ACC112 (cell line): ENCODE measurements at regions not wholly inside any gene's neighbourhood (a gene's known extent, or its start where the extent isn't known, plus 50 kb on each side); places are given as distances from the start of the nearest gene placed in this dataset.
"Not testable (repeated sequence)": the region's sequence is repeated elsewhere in the genome, so short reads cannot be mapped to it uniquely, and the experiment has no call there.

ENCODE experiments used
- H2AFZ ChIP-seq: fragments of 200-600 bp; sonication (generic); one replicate; pipeline ENCODE4 v1.6.0; 2017; ENCODE audit warnings: antibody characterized with exemption, low read length; ENCODE audit not compliant: unreplicated experiment
- H3K27ac ChIP-seq: fragments of 200-600 bp; sonication (generic); 2 replicates; pipeline ENCODE4 v1.5.1; 2014; ENCODE audit warnings: low read depth, mild to moderate bottlenecking, antibody characterized with exemption, low read length, moderate library complexity
- H3K27me3 ChIP-seq: fragments of 200-600 bp; sonication (generic); 2 replicates; pipeline ENCODE4 v1.6.1; 2014; ENCODE audit warnings: mild to moderate bottlenecking, antibody characterized with exemption, low read length, moderate library complexity, mixed read lengths; ENCODE audit not compliant: insufficient read depth
- H3K36me3 ChIP-seq: fragments of 200-600 bp; sonication (generic); 2 replicates; pipeline ENCODE4 v1.6.1; 2016; ENCODE audit warnings: mild to moderate bottlenecking, antibody characterized with exemption, low read length, moderate library complexity, mixed read lengths; ENCODE audit not compliant: insufficient read depth
- H3K4me1 ChIP-seq: fragments of 200-600 bp; sonication (generic); one replicate; pipeline ENCODE4 v1.6.1; 2016; ENCODE audit warnings: low read length, mixed read lengths; ENCODE audit not compliant: insufficient read depth, unreplicated experiment, control insufficient read depth
- H3K4me3 ChIP-seq: fragments of 200-600 bp; sonication (generic); 2 replicates; pipeline ENCODE4 v1.5.1; 2014; ENCODE audit warnings: mild to moderate bottlenecking, low read depth, low read length
- H3K79me2 ChIP-seq: fragments of 200-600 bp; sonication (generic); one replicate; pipeline ENCODE4 v1.6.0; 2016; ENCODE audit warnings: low read length; ENCODE audit not compliant: control insufficient read depth, unreplicated experiment, insufficient read depth

DNA sequence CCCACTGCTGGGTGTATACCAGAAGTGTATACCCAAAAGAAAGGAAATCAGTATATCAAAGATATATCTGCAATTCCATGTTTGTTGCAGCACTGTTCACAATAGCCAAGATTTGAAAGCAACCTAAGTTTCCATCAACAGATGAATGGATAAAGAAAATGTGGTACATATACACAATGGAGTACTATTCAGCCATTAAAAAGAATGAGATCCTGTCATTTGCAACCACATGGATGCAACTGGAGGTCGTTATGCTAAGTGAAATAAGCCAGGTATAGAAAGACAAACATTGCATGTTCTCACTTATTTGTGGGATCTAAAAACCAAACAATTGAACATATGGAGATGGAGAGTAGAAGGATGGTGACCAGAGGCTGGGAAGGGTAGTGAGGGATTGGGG, 97.2 kb downstream of the RMI1 start:
- H3K4me3 ChIP-seq, H3K27ac ChIP-seq, H3K4me1 ChIP-seq, H3K79me2 ChIP-seq, H3K36me3 ChIP-seq, H3K27me3 ChIP-seq, H2AFZ ChIP-seq: not testable (repeated sequence)

DNA sequence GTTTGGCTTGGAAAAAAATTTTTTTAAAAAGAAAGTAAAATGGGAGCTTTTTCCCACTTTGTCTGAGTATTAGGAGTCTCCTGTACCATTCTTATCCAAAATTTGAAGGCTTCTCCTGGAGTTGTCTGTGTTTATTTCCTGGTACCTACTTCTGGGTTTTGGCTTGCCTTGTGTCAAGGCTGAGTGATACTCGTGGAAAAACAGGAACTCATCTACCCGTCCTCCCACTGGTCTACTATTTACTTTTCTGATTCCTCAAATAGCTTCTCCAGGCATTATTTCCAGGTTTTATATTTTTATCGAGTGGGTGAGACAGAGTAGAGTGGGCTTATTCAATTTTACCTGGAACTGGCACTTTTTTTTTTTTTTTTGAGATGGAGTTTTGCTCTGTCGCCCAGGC, 99.4 kb downstream of the RMI1 start:
- Histone ChIP-seq H2AFZ (no peak overlapping the region), H3K27ac (no peak overlapping the region), H3K27me3 (no peaks in the 10 kb centered on the region), H3K4me3 (no peak overlapping the region), H3K4me1 (no peaks in the 10 kb centered on the region), H3K79me2 (no peaks in the 10 kb centered on the region), H3K36me3 (no peaks in the 10 kb centered on the region)

DNA sequence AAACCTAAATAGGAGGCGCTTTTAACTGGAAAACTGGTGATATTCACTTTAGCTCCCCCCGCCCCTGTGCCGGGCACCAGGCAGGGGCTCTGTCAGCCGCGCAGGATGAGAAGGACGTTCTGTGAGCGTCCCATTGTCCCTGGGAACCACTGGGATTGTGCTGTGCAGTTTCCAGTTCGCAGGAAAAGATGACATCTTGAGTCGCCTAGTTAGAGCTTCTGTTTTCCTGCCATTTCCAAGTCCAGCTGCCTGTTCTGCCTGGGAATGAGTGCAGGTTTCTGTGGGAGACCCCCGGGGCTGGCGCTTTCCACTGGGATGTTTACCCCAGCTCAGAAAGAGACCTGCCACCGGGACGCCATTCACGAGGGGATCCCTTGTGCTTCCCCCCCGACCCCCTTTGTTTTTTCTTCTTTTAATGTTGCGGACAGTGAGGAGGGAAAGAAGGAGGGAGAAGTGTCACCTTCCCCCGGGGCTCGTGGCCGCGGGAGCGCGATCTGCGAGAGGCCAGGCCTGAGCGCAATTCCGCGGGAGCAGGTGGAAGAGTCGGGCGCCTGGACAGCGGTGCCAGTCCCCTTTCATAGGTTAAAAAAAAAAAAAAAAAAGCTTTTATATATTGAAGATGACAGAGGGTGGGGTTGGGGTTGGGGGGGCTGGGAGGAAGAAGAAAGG, 121.5 kb downstream of the RMI1 start:
- no peaks in the 10 kb centered on the region for H3K4me1 ChIP-seq
- no peaks in the 10 kb centered on the region for H3K79me2 ChIP-seq
- no peaks in the 10 kb centered on the region for H3K36me3 ChIP-seq
- no peak overlapping the region for H2AFZ ChIP-seq
- H3K4me3 ChIP-seq, result peak overlapping the region; percentile 67
- H3K27me3 ChIP-seq, result peaks cover 33% of the 10 kb centered on the region
- H3K27ac ChIP-seq, result no peak overlapping the region

DNA sequence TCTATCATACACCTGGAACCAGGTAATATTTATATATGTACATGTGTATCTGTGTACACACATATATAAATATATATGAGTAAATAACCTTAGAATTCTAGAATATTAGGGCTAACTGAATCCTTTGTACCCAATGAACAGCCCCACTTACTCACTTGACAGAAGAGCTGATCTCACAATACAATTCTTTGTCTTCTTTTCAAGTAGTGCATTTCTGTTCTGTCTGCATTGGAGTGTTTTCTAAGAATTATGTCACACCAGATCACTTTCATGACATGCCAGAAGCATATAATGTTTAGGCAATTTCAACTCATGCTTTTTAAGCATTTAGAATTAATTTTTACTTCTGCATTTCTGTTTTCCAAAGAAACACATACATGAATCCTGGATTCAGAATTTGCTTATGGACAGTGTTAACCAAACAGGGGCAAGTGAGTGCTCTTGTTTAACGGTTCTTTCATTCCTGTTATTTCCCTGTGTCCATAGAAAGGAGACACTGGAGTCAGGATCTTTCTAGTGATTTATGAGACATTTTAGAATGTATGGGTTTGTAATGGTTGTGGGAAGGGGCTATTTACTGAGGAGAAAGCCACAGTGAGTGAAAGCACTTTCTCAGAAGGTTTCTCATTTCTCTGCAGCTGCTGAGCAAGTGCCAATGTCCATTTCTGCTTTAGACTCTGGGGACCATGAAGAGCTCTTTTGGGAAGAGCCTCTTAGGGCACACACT, 123.2 kb downstream of the RMI1 start:
- H3K4me3 ChIP-seq, result no peak overlapping the region
- no peak overlapping the region for H3K27ac ChIP-seq
- no peak overlapping the region for H2AFZ ChIP-seq
- H3K36me3 ChIP-seq, result no peaks in the 10 kb centered on the region
- no peaks in the 10 kb centered on the region for H3K79me2 ChIP-seq
- H3K4me1 ChIP-seq, result no peaks in the 10 kb centered on the region
- peaks cover 43% of the 10 kb centered on the region for H3K27me3 ChIP-seq

DNA sequence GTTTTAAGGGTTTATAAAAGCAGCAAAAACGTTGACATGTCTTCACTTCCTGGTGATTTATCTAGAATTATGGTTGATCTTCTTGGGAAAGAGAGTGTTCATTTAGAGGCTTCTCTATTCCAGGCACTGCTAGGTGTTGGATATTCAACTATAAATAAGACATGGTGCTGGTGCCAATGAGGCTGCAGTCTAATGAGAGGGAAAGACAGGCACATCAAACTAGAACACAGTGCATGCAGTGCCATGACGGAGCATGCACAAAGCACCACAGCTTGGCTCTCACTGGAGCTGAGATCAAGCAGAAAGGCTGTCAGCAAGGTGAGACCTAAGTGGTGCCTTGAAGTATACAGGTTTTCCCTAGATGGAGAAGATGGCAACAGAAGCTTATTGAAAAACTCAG, 126.5 kb downstream of the RMI1 start:
- H3K4me1 ChIP-seq, result no peaks in the 10 kb centered on the region
- no peak overlapping the region for H2AFZ ChIP-seq
- H3K27me3 ChIP-seq, result peaks cover 51% of the 10 kb centered on the region
- H3K27ac ChIP-seq, result no peak overlapping the region
- H3K36me3 ChIP-seq, result no peaks in the 10 kb centered on the region
- no peak overlapping the region for H3K4me3 ChIP-seq
- no peaks in the 10 kb centered on the region for H3K79me2 ChIP-seq

DNA sequence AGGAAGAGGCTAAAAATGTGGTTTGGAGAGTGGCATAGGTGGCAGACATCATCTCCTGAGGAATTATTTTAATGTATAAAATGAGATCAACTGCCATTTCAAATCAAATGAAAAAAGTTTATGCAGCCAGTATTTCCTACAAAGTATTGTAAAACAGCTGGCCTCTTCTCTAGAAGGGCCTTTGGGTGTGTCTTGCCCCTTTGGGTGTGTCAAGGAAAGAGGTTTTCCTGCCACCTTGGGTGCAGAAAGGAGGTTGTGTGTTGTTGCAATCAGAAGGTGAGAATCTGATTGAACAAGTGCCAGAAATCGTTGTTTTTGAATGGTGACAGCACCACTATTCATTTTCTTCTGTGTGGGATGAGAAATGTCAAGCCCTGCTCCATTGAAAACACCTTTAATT, 127.4 kb downstream of the RMI1 start:
- no peak overlapping the region for H2AFZ ChIP-seq
- H3K79me2 ChIP-seq, result no peaks in the 10 kb centered on the region
- H3K4me1 ChIP-seq, result no peaks in the 10 kb centered on the region
- H3K4me3 ChIP-seq, result no peak overlapping the region
- H3K27ac ChIP-seq, result no peak overlapping the region
- H3K36me3 ChIP-seq, result no peaks in the 10 kb centered on the region
- peaks cover 43% of the 10 kb centered on the region for H3K27me3 ChIP-seq

DNA sequence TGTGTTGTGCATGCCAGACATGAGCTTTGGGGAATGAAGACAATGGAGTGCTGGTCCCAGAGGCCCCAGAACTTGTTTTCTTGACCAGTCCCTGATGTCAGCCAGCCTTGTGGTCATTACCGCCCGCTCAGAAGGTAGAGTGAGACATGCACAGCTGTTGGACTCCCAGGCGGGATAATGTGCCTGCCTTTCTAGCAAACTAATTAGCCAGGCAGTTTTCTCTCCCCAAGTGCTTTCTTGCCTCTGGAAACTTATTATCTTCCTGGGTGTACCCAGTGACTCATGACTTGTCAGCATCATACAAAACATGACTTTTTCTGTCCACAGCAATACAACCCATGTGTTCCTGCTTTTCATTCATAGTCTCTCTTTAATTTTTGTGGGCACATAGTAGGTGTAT, 131.1 kb downstream of the RMI1 start:
- Histone ChIP-seq H3K4me3 (no peak overlapping the region), H3K36me3 (no peaks in the 10 kb centered on the region), H3K79me2 (no peaks in the 10 kb centered on the region), H3K27me3 (peaks cover 32% of the 10 kb centered on the region), H3K27ac (no peak overlapping the region), H2AFZ (no peak overlapping the region), H3K4me1 (no peaks in the 10 kb centered on the region)

DNA sequence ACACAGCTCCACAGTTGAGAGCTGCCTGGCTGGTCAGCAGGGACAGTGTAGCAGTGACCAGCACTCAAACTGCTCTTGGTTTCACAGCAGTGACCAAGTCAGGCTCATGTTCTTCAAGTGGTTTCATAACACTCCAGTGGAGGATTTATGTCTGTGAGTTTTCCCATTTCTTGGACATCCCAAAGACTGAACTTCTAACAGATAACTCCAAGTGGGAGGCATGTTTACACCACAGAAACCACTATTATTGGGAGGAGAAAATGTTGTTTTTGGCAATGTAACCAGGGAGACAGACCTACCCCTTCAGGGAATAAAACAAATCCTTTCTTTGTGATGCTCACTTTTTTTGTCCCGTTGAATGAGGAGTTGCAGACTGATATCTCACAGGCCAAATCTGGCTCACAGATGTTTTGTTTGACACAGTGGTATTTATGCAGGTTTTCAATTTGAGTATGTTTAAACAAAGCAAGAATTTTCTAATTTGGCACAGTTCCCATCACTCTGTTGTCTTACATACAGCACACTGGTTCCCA, 141.5 kb downstream of the RMI1 start:
- Histone ChIP-seq H3K4me3 (no peak overlapping the region), H3K4me1 (no peaks in the 10 kb centered on the region), H3K27me3 (no peaks in the 10 kb centered on the region; the same call in 1 of the 2 replicates), H2AFZ (no peak overlapping the region), H3K79me2 (no peaks in the 10 kb centered on the region), H3K27ac (no peak overlapping the region), H3K36me3 (no peaks in the 10 kb centered on the region)

DNA sequence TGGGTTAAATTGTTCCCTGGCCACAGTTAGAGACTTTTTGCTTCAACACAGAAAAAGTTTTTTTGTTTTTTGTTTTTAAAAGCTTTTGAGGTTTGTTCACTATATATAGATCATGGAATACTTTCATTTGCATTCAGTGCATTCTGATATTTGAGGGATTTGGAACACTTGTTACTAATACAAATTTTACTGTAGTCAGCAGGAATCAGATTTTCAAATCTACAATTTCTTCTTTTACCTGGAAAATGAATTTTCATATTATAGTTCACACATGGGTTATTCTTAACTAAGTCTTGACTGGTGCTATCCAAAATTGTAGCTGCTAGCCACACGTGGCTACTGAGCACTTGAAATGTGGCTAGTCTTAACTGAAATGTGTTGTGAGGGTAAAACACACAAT, 142.0 kb downstream of the RMI1 start:
- no peaks in the 10 kb centered on the region for H3K79me2 ChIP-seq
- H3K36me3 ChIP-seq, result no peaks in the 10 kb centered on the region
- H3K4me1 ChIP-seq, result no peaks in the 10 kb centered on the region
- H3K27me3 ChIP-seq, result no peaks in the 10 kb centered on the region; the same call in 1 of the 2 replicates
- H3K27ac ChIP-seq, result no peak overlapping the region
- H3K4me3 ChIP-seq, result no peak overlapping the region
- no peak overlapping the region for H2AFZ ChIP-seq

DNA sequence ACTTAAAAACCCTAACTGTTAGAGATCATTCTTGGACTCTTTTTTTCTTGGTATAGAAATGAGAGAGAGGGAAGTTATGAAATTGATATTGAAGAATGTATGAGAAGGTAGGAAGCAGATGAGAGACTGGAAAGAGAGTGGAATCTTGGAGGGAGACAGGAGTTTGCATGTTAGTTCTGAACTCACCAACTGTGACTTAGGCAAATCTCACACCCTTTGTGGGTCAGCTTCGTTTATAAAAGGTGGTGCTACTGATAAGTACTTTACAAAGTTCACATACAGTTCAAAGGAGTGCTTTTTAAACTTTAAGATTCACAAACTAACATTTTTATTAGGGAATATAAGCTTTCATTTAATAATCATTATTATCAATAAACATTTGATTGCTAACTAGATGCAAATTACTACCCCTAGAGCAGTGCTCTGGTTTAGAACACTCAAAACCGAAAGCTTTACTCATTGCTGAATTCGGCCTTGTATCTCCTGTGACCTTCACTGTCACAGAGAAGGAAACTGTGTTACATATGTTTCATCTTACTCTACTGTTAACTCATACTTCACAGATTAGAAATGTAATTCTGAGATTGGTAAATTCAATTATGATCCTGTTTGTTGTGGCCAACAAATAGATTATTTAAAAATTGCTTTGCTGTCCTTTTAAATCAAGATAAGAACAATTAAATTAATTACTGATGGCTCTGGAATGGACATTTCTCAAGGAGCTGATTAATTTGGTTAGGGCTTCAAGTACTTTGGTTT, 143.2 kb downstream of the RMI1 start:
- no peak overlapping the region; the same call in 1 of the 2 replicates for H3K4me3 ChIP-seq
- no peaks in the 10 kb centered on the region for H3K36me3 ChIP-seq
- no peaks in the 10 kb centered on the region for H3K79me2 ChIP-seq
- H3K4me1 ChIP-seq, result no peaks in the 10 kb centered on the region
- H3K27ac ChIP-seq, result no peak overlapping the region
- H3K27me3 ChIP-seq, result no peaks in the 10 kb centered on the region
- peak overlapping the region; percentile 64 for H2AFZ ChIP-seq
